SK-N-SH (cell line): ENCODE measurements at regions not wholly inside any gene's neighbourhood (a gene's known extent, or its start where the extent isn't known, plus 50 kb on each side); places are given as distances from the start of the nearest gene placed in this dataset.

Experiments used
- CHD2 ChIP-seq: fragments of 150-350 bp; IDR thresholded peaks from 2 replicates; pipeline ENCODE4 v1.6.1; 2018; ENCODE audit warnings: low read length; ENCODE audit not compliant: partially characterized antibody
- CTCF ChIP-seq: fragments of 200-600 bp; sonication (generic); IDR thresholded peaks from 2 replicates; pipeline ENCODE4 v1.6.1; 2017; ENCODE audit warnings: antibody characterized with exemption, mild to moderate bottlenecking, moderate library complexity
- EP300 ChIP-seq, 2 experiments: IDR thresholded peaks; 2 replicates each; pipeline versions ENCODE4 v1.4.0 to v1.6.1; 2012; ENCODE audit warnings: borderline replicate concordance in 1 of 2, low read depth in 1 of 2, low read length in 1 of 2
- EZH2phosphoT487 ChIP-seq: fragments of 200-600 bp; sonication (generic); IDR thresholded peaks from 2 replicates; pipeline ENCODE4 v1.6.1; 2017; ENCODE audit warnings: low read depth, mixed run types, mild to moderate bottlenecking, antibody characterized with exemption, moderate library complexity, borderline replicate concordance
- FOSL2 ChIP-seq: IDR thresholded peaks from 2 replicates; pipeline ENCODE4 v1.4.0; 2012; ENCODE audit warnings: low read depth, mild to moderate bottlenecking, moderate library complexity, borderline replicate concordance
- JUND ChIP-seq: IDR thresholded peaks from 2 replicates; pipeline ENCODE4 v1.4.0; 2012
- MAX ChIP-seq: IDR thresholded peaks from 2 replicates; pipeline ENCODE4 v1.4.0; 2012; ENCODE audit warnings: low read depth
- POLR2AphosphoS5 ChIP-seq: IDR thresholded peaks from 2 replicates; pipeline ENCODE4 v1.6.1; 2012; ENCODE audit warnings: low read depth, low read length
- RAD21 ChIP-seq: IDR thresholded peaks from 2 replicates; pipeline ENCODE4 v1.6.1; 2012; ENCODE audit warnings: mild to moderate bottlenecking, low read length
- SIN3A ChIP-seq: IDR thresholded peaks from 2 replicates; pipeline ENCODE4 v1.6.1; 2012; ENCODE audit warnings: low read depth, mild to moderate bottlenecking, low read length, moderate library complexity, borderline replicate concordance
- SMC3 ChIP-seq: IDR thresholded peaks from 2 replicates; pipeline ENCODE4 v1.6.1; 2012; ENCODE audit warnings: low read depth, low read length, improper control_type of control experiment

- no peak for TF ChIP-seq JUND
- no peak for TF ChIP-seq CTCF
- no peak for TF ChIP-seq EP300 (IDR thresholded peaks at IDR 0.05; ENCODE audit: borderline replicate concordance in 1 of 2, low read depth in 1 of 2, low read length in 1 of 2)
- no peak for TF ChIP-seq SMC3
- TF ChIP-seq EZH2phosphoT487 = no peak
- no peak for TF ChIP-seq RAD21
- TF ChIP-seq SIN3A = no peak
- TF ChIP-seq CHD2 = no peak
- TF ChIP-seq FOSL2 = no peak
- TF ChIP-seq MAX = no peak
- no peak for TF ChIP-seq POLR2AphosphoS5
These were observed 176.4 kb downstream of the XPNPEP1 start for GRCh38 chr10:109746861-109747260.
